HepG2 (cell line): ENCODE measurements at regions not wholly inside any gene's neighbourhood (a gene's known extent, or its start where the extent isn't known, plus 50 kb on each side); places are given as distances from the start of the nearest gene placed in this dataset.

Experiments
- ATAC-seq: fragments of 200-7000 bp; cut with Tn5 transposase; 3 replicates; pipeline ENCODE4 v1.9.1; 2020; ENCODE audit warnings: mild to moderate bottlenecking, moderate library complexity
- BruUV-seq: library from RNA; stranded (reverse); fragments of 400-500 nt; replicated peaks from 2 replicates; lab custom pipeline; 2021; lab: Mats Ljungman, UMichigan
- CTCF ChIA-PET: fragments of 300-600 bp; formaldehyde crosslinking; extraction: SDS; loops from one replicate; lab custom pipeline; 2021; ENCODE audit warnings: low total read pairs, inconsistent platforms, low intra/inter-chr PET ratio; lab: Yijun Ruan, JAX
- POLR2A ChIA-PET: fragments of 350-600 bp; sonication (Branson Sonifier 250); formaldehyde crosslinking; loops from one replicate; lab custom pipeline; 2020; ENCODE audit warnings: antibody characterized with exemption, inconsistent platforms; lab: Yijun Ruan, JAX
- DNase-seq: peaks from one replicate; pipeline ENCODE4 v3.0.0-alpha.2; 2015; ENCODE audit warnings: low spot score
- FAIRE-seq: peaks from 3 replicates; lab custom pipeline; 2011; peaks lifted over from hg19 to GRCh38; lab: Jason Lieb, UNC
- H2AFZ ChIP-seq: one replicate; pipeline ENCODE4 v1.6.1; 2011; ENCODE audit warnings: low read length, inconsistent platforms
- H3K27ac ChIP-seq: fragments of 300-600 bp; 3 replicates; pipeline ENCODE4 v1.8.0; 2011; ENCODE audit warnings: mixed run types, mild to moderate bottlenecking, mixed read lengths, low read length, inconsistent platforms; ENCODE audit not compliant: insufficient read depth; ENCODE audit errors: extremely low read length
- H3K27me3 ChIP-seq, 2 experiments: fragments of 200-600 bp in 1 of 2; 2 replicates in 1 of 2; 3 replicates in 1 of 2; pipeline versions ENCODE4 v1.6.0 to v1.8.0; 2011; ENCODE audit warnings: low read length in 2 of 2, mild to moderate bottlenecking in 2 of 2, moderate library complexity in 2 of 2, inconsistent platforms in 1 of 2; ENCODE audit not compliant: insufficient read depth in 2 of 2, control insufficient read depth in 1 of 2
- H3K36me3 ChIP-seq, 2 experiments: fragments of 200-600 bp in 1 of 2; replicated peaks in 1 of 2; 2 replicates in 1 of 2; 3 replicates in 1 of 2; pipeline versions ENCODE4 v1.5.1 to v1.8.0; 2011; ENCODE audit warnings: low read length in 2 of 2, inconsistent platforms in 1 of 2; ENCODE audit not compliant: insufficient read depth in 2 of 2, control insufficient read depth in 1 of 2
- H3K4me1 ChIP-seq: 2 replicates; pipeline ENCODE4 v1.5.1; 2012; ENCODE audit warnings: low read length, inconsistent platforms; ENCODE audit not compliant: insufficient read depth
- H3K4me2 ChIP-seq: 2 replicates; pipeline ENCODE4 v1.6.0; 2011; ENCODE audit warnings: low read depth, low read length, inconsistent platforms
- H3K4me3 ChIP-seq, 3 experiments: fragments of 200-600 bp in 1 of 3; sonication (generic), shearing (Covaris generic) in 1 of 3; replicated peaks in 1 of 3; 2 replicates each; pipeline ENCODE4 v1.5.1; 2011 to 2016; ENCODE audit warnings: low read length in 3 of 3, inconsistent platforms in 2 of 3, low read depth in 2 of 3, mild to moderate bottlenecking in 2 of 3, control low read depth in 1 of 3, mixed read lengths in 1 of 3; ENCODE audit not compliant: insufficient read depth in 1 of 3
- H3K79me2 ChIP-seq: one replicate; pipeline ENCODE4 v1.6.1; 2011; ENCODE audit warnings: low read length, inconsistent platforms; ENCODE audit not compliant: insufficient read depth
- H3K9ac ChIP-seq: 2 replicates; pipeline ENCODE4 v1.6.0; 2011; ENCODE audit warnings: mild to moderate bottlenecking, low read depth, low read length, inconsistent platforms; ENCODE audit not compliant: insufficient read depth
- H3K9me3 ChIP-seq: 2 replicates; pipeline ENCODE4 v1.5.1; 2012; ENCODE audit warnings: mild to moderate bottlenecking, low read length
- H4K20me1 ChIP-seq: 2 replicates; pipeline ENCODE4 v1.6.0; 2011; ENCODE audit warnings: inconsistent platforms, mild to moderate bottlenecking, low read length, moderate library complexity; ENCODE audit not compliant: insufficient read depth
- AGO2 ChIP-seq: fragments of 200-400 bp; formaldehyde crosslinking; optimal IDR thresholded peaks from 2 replicates; pipeline ENCODE3; 2017; ENCODE audit warnings: mild to moderate bottlenecking, low read depth, low read length, moderate library complexity
- ESRRA ChIP-seq: sonication (generic); formaldehyde crosslinking; IDR thresholded peaks from 2 replicates; pipeline ENCODE4 v1.5.1; 2020; ENCODE audit warnings: mild to moderate bottlenecking, low read depth, missing genetic modification reagents
- GABPB1 ChIP-seq: IDR thresholded peaks from 2 replicates; pipeline ENCODE4 v1.6.1; 2016; ENCODE audit warnings: mild to moderate bottlenecking, missing genetic modification reagents, moderate library complexity, missing compliant biosample characterization
- HDAC2 ChIP-seq: sonication (generic); formaldehyde crosslinking; IDR thresholded peaks from 2 replicates; pipeline ENCODE4 v1.4.0; 2020; ENCODE audit warnings: missing genetic modification reagents
- HMG20B ChIP-seq: conservative IDR thresholded peaks from 2 replicates; pipeline ENCODE4 v1.6.1; 2016; ENCODE audit warnings: missing genetic modification reagents, missing compliant biosample characterization
- KDM3A ChIP-seq: IDR thresholded peaks from 2 replicates; pipeline ENCODE4 v1.6.1; 2018; ENCODE audit warnings: low read depth, missing compliant biosample characterization
- MAFF ChIP-seq: IDR thresholded peaks from 2 replicates; pipeline ENCODE4 v1.6.1; 2011; ENCODE audit warnings: low read depth, low read length, improper control_type of control experiment
- MAFK ChIP-seq, 2 experiments: IDR thresholded peaks in 1 of 2; conservative IDR thresholded peaks in 1 of 2; 2 replicates each; pipeline ENCODE4 v1.6.1; 2011; ENCODE audit warnings: improper control_type of control experiment in 2 of 2, low read length in 2 of 2
- NFE2 ChIP-seq: sonication (generic); formaldehyde crosslinking; IDR thresholded peaks from 2 replicates; pipeline ENCODE4 v1.4.0; 2020; ENCODE audit warnings: missing genetic modification reagents
- NFE2L2 ChIP-seq: fragments of 150-350 bp; IDR thresholded peaks from 2 replicates; pipeline ENCODE4 v1.6.1; 2014; ENCODE audit warnings: low read length
- NR2F2 ChIP-seq: IDR thresholded peaks from 2 replicates; pipeline ENCODE4 v1.6.1; 2012; ENCODE audit warnings: low read depth, inconsistent platforms, borderline replicate concordance
- PAX8 ChIP-seq: sonication (generic); formaldehyde crosslinking; IDR thresholded peaks from 2 replicates; pipeline ENCODE4 v1.8.0; 2022; ENCODE audit warnings: mild to moderate bottlenecking, missing genetic modification reagents, borderline replicate concordance
- RELA ChIP-seq: sonication (generic); formaldehyde crosslinking; IDR thresholded peaks from 2 replicates; pipeline ENCODE4 v1.4.0; 2020; ENCODE audit warnings: missing genetic modification reagents
- SNAI1 ChIP-seq: sonication (generic); formaldehyde crosslinking; IDR thresholded peaks from 2 replicates; pipeline ENCODE4 v1.5.0; 2020; ENCODE audit warnings: mild to moderate bottlenecking, missing genetic modification reagents, borderline replicate concordance
- U2AF1 ChIP-seq: fragments of 200-400 bp; formaldehyde crosslinking; optimal IDR thresholded peaks from 2 replicates; pipeline ENCODE3; 2017; ENCODE audit warnings: mild to moderate bottlenecking, low read depth, low read length
- ZNF550 ChIP-seq: sonication (generic); formaldehyde crosslinking; IDR thresholded peaks from 2 replicates; pipeline ENCODE4 v1.4.0; 2020; ENCODE audit warnings: mild to moderate bottlenecking, missing genetic modification reagents, borderline replicate concordance
- ZNF619 ChIP-seq: sonication (generic); formaldehyde crosslinking; IDR thresholded peaks from 2 replicates; pipeline ENCODE4 v1.4.0; 2020; ENCODE audit warnings: mild to moderate bottlenecking, missing genetic modification reagents
- ZNF703 ChIP-seq: sonication (generic); formaldehyde crosslinking; IDR thresholded peaks from 2 replicates; pipeline ENCODE4 v1.5.1; 2020; ENCODE audit warnings: missing genetic modification reagents, mild to moderate bottlenecking, moderate library complexity, borderline replicate concordance
- WGBS: methylation state at CpG from one replicate; pipeline ENCODE4 v1.1.6; 2017; ENCODE audit warnings: low lambda C conversion rate; 5-methylcytosine and 5-hydroxymethylcytosine counted together
- in situ Hi-C: cut with HindIII; loops from 2 replicates; pipeline ENCODE4 v1.10.0; 2017; ENCODE audit warnings: low pct_unique_long_range_greater_than_20kb; ENCODE audit not compliant: extremely low pct_ligation_motif_present
- intact Hi-C: fragments of 100-400 bp; cut with micrococcal nuclease; formaldehyde crosslinking; loops from one replicate; pipeline ENCODE4 v1.10.0; 2022; ENCODE audit not compliant: unreplicated experiment
- TF ChIP-seq, protein P1 (sequence below): sonication (generic); formaldehyde crosslinking; IDR thresholded peaks from 2 replicates; pipeline ENCODE4 v1.4.0; 2020; ENCODE audit warnings: missing genetic modification reagents
- TF ChIP-seq, protein P2 (sequence below): IDR thresholded peaks from 2 replicates; pipeline ENCODE4 v1.6.1; 2018; ENCODE audit warnings: missing genetic modification reagents

- CTCF ChIA-PET = no interaction called here
- no peak for ATAC-seq
- no peaks in the 10 kb centered on the region for H3K36me3 ChIP-seq
- no peaks in the 10 kb centered on the region for H4K20me1 ChIP-seq
- H3K4me3 ChIP-seq = no peak overlapping the region
- WGBS = 27% methylated on average over 3 of the region's 3 CpGs
- no peaks in the 10 kb centered on the region for H3K79me2 ChIP-seq
- 0 out of 2 replicates have a peak, but pooled peaks cover 13% of the 10 kb centered on the region for H3K4me1 ChIP-seq
- H3K9ac ChIP-seq = no peak overlapping the region
- H3K27me3 ChIP-seq = peaks cover 0 to 3% of the 10 kb centered on the region in 2 experiments; a peak in 1 of 5 replicates
- peaks cover 19% of the 10 kb centered on the region; the same call in 1 of the 2 replicates for H3K9me3 ChIP-seq
- no peak overlapping the region for H2AFZ ChIP-seq
- DNase-seq = peak; percentile 21
- POLR2A ChIA-PET = no interaction called here
- no peak overlapping the region for H3K4me2 ChIP-seq
- no TSS peak for BruUV-seq
- TF ChIP-seq KDM3A (CRISPR knock-in tag) = no peak
- no peak for TF ChIP-seq ZNF703 (CRISPR knock-in tag)
- TF ChIP-seq, protein P1, sequence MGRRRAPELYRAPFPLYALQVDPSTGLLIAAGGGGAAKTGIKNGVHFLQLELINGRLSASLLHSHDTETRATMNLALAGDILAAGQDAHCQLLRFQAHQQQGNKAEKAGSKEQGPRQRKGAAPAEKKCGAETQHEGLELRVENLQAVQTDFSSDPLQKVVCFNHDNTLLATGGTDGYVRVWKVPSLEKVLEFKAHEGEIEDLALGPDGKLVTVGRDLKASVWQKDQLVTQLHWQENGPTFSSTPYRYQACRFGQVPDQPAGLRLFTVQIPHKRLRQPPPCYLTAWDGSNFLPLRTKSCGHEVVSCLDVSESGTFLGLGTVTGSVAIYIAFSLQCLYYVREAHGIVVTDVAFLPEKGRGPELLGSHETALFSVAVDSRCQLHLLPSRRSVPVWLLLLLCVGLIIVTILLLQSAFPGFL (CRISPR knock-in tag) = no peak
- no peak for TF ChIP-seq NFE2
- no peak for TF ChIP-seq NR2F2
- in situ Hi-C loops (no loop called here), intact Hi-C loops (no loop called here)
- H3K27ac ChIP-seq = no peak overlapping the region
- no peak for FAIRE-seq
These were observed 80.3 kb downstream of the INSIG2 start for GRCh38 chr2:118168615-118169014.

GRCh38 chr2:118167026-118167425 is 78.8 kb downstream of the INSIG2 start:
- POLR2A ChIA-PET = no interaction called here
- Histone ChIP-seq H3K4me3 (no peak overlapping the region), H3K27me3 (no peaks in the 10 kb centered on the region; a peak in 1 of 5 replicates), H3K9ac (no peak overlapping the region), H3K4me1 (0 out of 2 replicates have a peak, but pooled peaks cover 13% of the 10 kb centered on the region), H3K9me3 (peaks cover 19% of the 10 kb centered on the region; the same call in 1 of the 2 replicates), H3K79me2 (no peaks in the 10 kb centered on the region), H4K20me1 (no peaks in the 10 kb centered on the region), H3K27ac (no peak overlapping the region), H3K36me3 (no peaks in the 10 kb centered on the region), H2AFZ (no peak overlapping the region), H3K4me2 (no peak overlapping the region)
- intact Hi-C loops = no loop called here
- CTCF ChIA-PET = no interaction called here
- DNase-seq (no peak), FAIRE-seq (no peak), ATAC-seq (no peak)
- in situ Hi-C loops = no loop called here
- no TSS peak for BruUV-seq
- 13% methylated on average over 2 of the region's 2 CpGs for WGBS
- no peak for TF ChIP-seq ESRRA (CRISPR knock-in tag)
- no peak for TF ChIP-seq GABPB1 (CRISPR knock-in tag)
- no peak for TF ChIP-seq ZNF619 (CRISPR knock-in tag)
- no peak for TF ChIP-seq AGO2
- peak; percentile 62 for TF ChIP-seq MAFF
- 0 out of 2 replicates have a peak, but pooled peaks have one; percentile 7 for TF ChIP-seq NFE2L2
- TF ChIP-seq ZNF550 (CRISPR knock-in tag) = no peak
- TF ChIP-seq SNAI1 (CRISPR knock-in tag) = no peak
- TF ChIP-seq PAX8 (CRISPR knock-in tag) = no peak
- TF ChIP-seq HMG20B (CRISPR knock-in tag) = no peak
- TF ChIP-seq, protein P2, sequence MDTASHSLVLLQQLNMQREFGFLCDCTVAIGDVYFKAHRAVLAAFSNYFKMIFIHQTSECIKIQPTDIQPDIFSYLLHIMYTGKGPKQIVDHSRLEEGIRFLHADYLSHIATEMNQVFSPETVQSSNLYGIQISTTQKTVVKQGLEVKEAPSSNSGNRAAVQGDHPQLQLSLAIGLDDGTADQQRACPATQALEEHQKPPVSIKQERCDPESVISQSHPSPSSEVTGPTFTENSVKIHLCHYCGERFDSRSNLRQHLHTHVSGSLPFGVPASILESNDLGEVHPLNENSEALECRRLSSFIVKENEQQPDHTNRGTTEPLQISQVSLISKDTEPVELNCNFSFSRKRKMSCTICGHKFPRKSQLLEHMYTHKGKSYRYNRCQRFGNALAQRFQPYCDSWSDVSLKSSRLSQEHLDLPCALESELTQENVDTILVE (CRISPR knock-in tag) = no peak
- TF ChIP-seq MAFK (conservative IDR thresholded peaks at IDR 0.05 in 1 of 2, IDR thresholded peaks at IDR 0.05 in 1 of 2; ENCODE audit: low read length in 2 of 2) = peak; percentile 47 to 77; a peak in 3 of 4 replicates
- TF ChIP-seq RELA (CRISPR knock-in tag) = no peak
- no peak for TF ChIP-seq HDAC2
- TF ChIP-seq U2AF1 = no peak
